Cardiac muscle cell (in vitro differentiated cells and primary cell): ENCODE measurements at regions not wholly inside any gene's neighbourhood (a gene's known extent, or its start where the extent isn't known, plus 50 kb on each side); places are given as distances from the start of the nearest gene placed in this dataset.

ENCODE experiments used
- DNase-seq, 2 donors: peaks; one replicate each; pipeline versions ENCODE4 v3.0.0 to v3.0.0-alpha.2; 2010 to 2017; ENCODE audit warnings: low read depth in 1 of 2, low spot score in 1 of 2
- H3K27ac ChIP-seq: fragments of 200-600 bp; sonication (generic); 2 replicates; pipeline ENCODE4 v1.5.1; 2016
- H3K27me3 ChIP-seq: fragments of 200-600 bp; sonication (generic); 2 replicates; pipeline ENCODE4 v1.6.0; 2016; ENCODE audit warnings: control low read depth
- H3K36me3 ChIP-seq: fragments of 200-600 bp; sonication (generic); 2 replicates; pipeline ENCODE4 v1.5.1; 2016; ENCODE audit warnings: control low read depth
- H3K4me1 ChIP-seq: fragments of 200-600 bp; sonication (generic); 2 replicates; pipeline ENCODE4 v1.8.1; 2017; ENCODE audit warnings: low read depth, mild to moderate bottlenecking, mixed run types
- H3K4me3 ChIP-seq: fragments of 200-600 bp; sonication (generic); 2 replicates; pipeline ENCODE4 v1.5.1; 2016; ENCODE audit warnings: mild to moderate bottlenecking
- H3K9me3 ChIP-seq: fragments of 200-600 bp; sonication (generic); 2 replicates; pipeline ENCODE4 v1.5.1; 2017; ENCODE audit warnings: low read depth, mild to moderate bottlenecking, control low read depth
- CTCF ChIP-seq: IDR thresholded peaks from 2 replicates; pipeline ENCODE4 v1.5.1; 2012; ENCODE audit warnings: low read depth, mild to moderate bottlenecking, low read length

DNA sequence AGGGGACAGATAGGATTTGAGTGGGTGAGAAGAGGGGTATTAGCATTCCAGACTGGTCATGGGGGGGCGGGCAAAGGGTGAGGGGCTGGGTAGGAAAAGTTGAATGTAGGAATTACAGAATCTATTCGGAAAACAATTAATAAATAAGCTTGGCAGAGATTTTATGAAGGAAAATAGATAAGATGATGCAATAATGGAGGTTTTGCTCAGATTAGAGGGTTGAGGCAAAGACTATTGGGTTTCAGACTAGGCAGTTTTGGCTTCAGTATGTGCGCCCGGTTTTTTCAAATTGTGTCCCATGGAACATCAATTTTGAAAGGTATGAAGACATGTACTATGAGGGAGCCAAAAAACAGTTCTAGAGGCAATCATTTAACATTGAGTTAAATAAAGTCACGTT lies 410.6 kb downstream of the SPRY1 start:
- Histone ChIP-seq H3K27ac (no peak overlapping the region), H3K4me1 (peaks cover 8% of the 10 kb centered on the region), H3K36me3 (no peaks in the 10 kb centered on the region), H3K9me3 (no peaks in the 10 kb centered on the region), H3K27me3 (no peaks in the 10 kb centered on the region), H3K4me3 (no peak overlapping the region)
- DNase-seq = no peak
- TF ChIP-seq CTCF = no peak

- peaks cover 5% of the 10 kb centered on the region for H3K4me1 ChIP-seq
- no peak overlapping the region for H3K27ac ChIP-seq
- H3K27me3 ChIP-seq = no peaks in the 10 kb centered on the region
- no peaks in the 10 kb centered on the region for H3K9me3 ChIP-seq
- no peak for DNase-seq
- H3K36me3 ChIP-seq = no peaks in the 10 kb centered on the region
- TF ChIP-seq CTCF = no peak
- H3K4me3 ChIP-seq = no peak overlapping the region
These were observed 411.3 kb downstream of the SPRY1 start for GRCh38 chr4:123807866-123808265.

DNA sequence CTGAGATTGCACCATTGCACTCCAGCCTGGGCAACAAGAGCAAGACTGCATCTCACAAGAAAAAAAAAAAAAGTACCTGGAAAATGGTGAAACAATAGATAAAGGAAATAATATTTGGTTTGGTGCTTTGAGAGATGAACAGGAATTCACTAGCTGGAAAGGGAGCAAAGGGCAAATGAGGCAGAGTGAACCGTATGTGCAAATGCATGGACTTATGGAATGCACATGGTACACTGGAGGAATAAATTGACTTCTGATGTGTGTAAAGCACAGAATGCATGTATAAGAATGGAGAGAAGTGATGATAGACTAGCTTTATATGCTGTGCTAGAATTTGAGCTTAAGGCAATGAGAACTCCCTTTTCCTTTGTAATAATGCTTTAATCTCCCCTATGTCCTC lies 413.3 kb downstream of the SPRY1 start:
- TF ChIP-seq CTCF = no peak
- Histone ChIP-seq H3K27me3 (no peaks in the 10 kb centered on the region), H3K36me3 (no peaks in the 10 kb centered on the region), H3K4me1 (peaks cover 9% of the 10 kb centered on the region), H3K27ac (no peak overlapping the region), H3K9me3 (no peaks in the 10 kb centered on the region), H3K4me3 (no peak overlapping the region)
- DNase-seq = no peak

DNA sequence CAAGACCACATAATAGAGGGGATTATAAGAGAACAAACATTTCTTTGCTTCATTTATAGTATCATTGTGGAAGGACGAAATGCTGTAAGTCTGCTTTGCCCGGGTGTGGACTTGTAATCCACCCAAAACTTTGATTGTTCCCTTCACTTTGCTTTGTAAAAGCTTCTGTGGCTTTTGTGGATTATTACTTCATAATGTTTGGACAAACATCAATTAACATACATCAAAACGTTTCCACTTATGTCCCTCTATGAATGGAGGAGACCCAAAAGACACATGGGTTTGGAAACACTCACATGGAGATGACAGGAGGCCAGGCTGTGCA lies 415.4 kb downstream of the SPRY1 start:
- Histone ChIP-seq H3K9me3 (no peaks in the 10 kb centered on the region), H3K4me1 (peaks cover 14% of the 10 kb centered on the region), H3K27me3 (no peaks in the 10 kb centered on the region), H3K27ac (no peak overlapping the region), H3K4me3 (no peak overlapping the region), H3K36me3 (no peaks in the 10 kb centered on the region)
- no peak for TF ChIP-seq CTCF
- DNase-seq = no peak

DNA sequence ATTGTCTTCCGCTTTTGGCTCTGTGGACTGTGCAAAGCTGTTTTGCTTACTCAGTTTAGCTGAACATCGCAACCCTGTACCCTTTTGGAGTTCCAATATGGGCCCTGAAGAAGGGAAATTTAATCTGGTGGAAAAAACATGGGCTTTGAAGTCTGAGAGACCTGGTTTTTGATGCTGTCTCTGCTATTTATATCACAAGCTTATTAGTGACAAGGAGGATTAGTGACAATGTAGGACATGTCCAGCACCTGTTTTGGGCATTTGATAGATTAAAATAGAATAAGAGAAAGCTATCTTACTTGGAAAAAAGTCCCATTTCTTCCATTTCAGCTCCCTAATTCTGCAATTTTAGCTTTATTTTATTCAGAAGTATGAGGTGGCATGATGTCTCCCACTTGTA lies 417.3 kb downstream of the SPRY1 start:
- Histone ChIP-seq H3K27ac (no peak overlapping the region), H3K4me1 (peaks cover 14% of the 10 kb centered on the region), H3K4me3 (no peak overlapping the region), H3K9me3 (no peaks in the 10 kb centered on the region), H3K36me3 (no peaks in the 10 kb centered on the region), H3K27me3 (no peaks in the 10 kb centered on the region)
- TF ChIP-seq CTCF = no peak
- no peak for DNase-seq

DNA sequence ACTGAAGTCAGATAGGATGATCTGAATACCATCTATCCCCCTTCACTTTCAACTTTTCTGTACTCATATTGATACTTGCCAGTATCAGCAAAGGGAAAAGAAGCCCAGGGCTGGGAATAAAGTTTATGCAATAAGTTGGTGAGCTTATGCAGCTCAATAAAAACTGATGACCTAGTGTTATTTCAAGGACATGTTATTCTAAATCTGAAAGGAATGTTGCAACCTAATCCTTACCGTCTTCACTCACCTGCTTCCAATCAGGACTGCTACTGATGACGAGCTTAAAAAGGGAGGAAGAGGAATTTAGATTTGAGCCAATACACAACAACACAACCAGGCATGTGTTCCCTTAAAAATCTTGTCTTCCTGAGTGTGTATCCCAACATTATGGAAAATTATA lies 419.9 kb downstream of the SPRY1 start:
- Histone ChIP-seq H3K27ac (no peak overlapping the region), H3K4me3 (no peak overlapping the region), H3K4me1 (peaks cover 14% of the 10 kb centered on the region), H3K27me3 (no peaks in the 10 kb centered on the region), H3K36me3 (no peaks in the 10 kb centered on the region), H3K9me3 (no peaks in the 10 kb centered on the region)
- TF ChIP-seq CTCF = no peak
- no peak for DNase-seq
